IMR-90 (cell line): ENCODE measurements at regions not wholly inside any gene's neighbourhood (a gene's known extent, or its start where the extent isn't known, plus 50 kb on each side); places are given as distances from the start of the nearest gene placed in this dataset.

Source experiments
- ATAC-seq: fragments of 200-7000 bp; cut with Tn5 transposase; 2 replicates; pipeline ENCODE4 v1.9.1; 2020; ENCODE audit warnings: low read depth, mild to moderate bottlenecking, moderate library complexity
- BruUV-seq: library from RNA; stranded (reverse); fragments of 400-500 nt; replicated peaks from 2 replicates; lab custom pipeline; 2021; lab: Mats Ljungman, UMichigan
- CTCF ChIA-PET: fragments of 300-600 bp; formaldehyde crosslinking; extraction: SDS; loops from one replicate; lab custom pipeline; 2021; ENCODE audit warnings: antibody characterized with exemption; lab: Yijun Ruan, JAX
- POLR2A ChIA-PET: fragments of 300-600 bp; sonication (Branson Sonifier 250); formaldehyde crosslinking; loops from one replicate; lab custom pipeline; 2022; ENCODE audit warnings: antibody characterized with exemption; ENCODE audit not compliant: unreplicated experiment; lab: Charles Lee
- DNase-seq: peaks from one replicate; pipeline ENCODE4 v3.0.0; 2013
- H2AFZ ChIP-seq: replicated peaks from 2 replicates; pipeline ENCODE3; 2013; ENCODE audit warnings: low read length, mild to moderate bottlenecking; ENCODE audit not compliant: poor library complexity
- H2AK5ac ChIP-seq: 2 replicates; pipeline ENCODE4 v1.6.1; 2013; ENCODE audit warnings: low read depth, low read length, inconsistent platforms
- H2AK9ac ChIP-seq: replicated peaks from 2 replicates; pipeline ENCODE3; 2013; ENCODE audit warnings: mild to moderate bottlenecking, low read depth, low read length, moderate library complexity; ENCODE audit not compliant: poor library complexity
- H2BK120ac ChIP-seq: 2 replicates; pipeline ENCODE4 v1.6.1; 2013; ENCODE audit warnings: low read depth, low read length, inconsistent platforms
- H2BK15ac ChIP-seq: 3 replicates; pipeline ENCODE4 v1.6.1; 2013; ENCODE audit warnings: low read depth, low read length, inconsistent platforms
- H2BK20ac ChIP-seq: 2 replicates; pipeline ENCODE4 v1.6.1; 2013; ENCODE audit warnings: low read depth, mild to moderate bottlenecking, inconsistent platforms, low read length, moderate library complexity
- H2BK5ac ChIP-seq: 2 replicates; pipeline ENCODE4 v1.6.1; 2013; ENCODE audit warnings: mild to moderate bottlenecking, low read depth, low read length, inconsistent platforms; ENCODE audit not compliant: poor library complexity, severe bottlenecking
- H3K14ac ChIP-seq: replicated peaks from 2 replicates; pipeline ENCODE4 v1.6.1; 2013; ENCODE audit warnings: low read depth, low read length, inconsistent platforms
- H3K18ac ChIP-seq: 2 replicates; pipeline ENCODE4 v1.6.1; 2013; ENCODE audit warnings: low read depth, low read length, control low read depth
- H3K23ac ChIP-seq: 2 replicates; pipeline ENCODE4 v1.6.1; 2013; ENCODE audit warnings: low read depth, low read length, inconsistent platforms
- H3K27ac ChIP-seq: 2 replicates; pipeline ENCODE4 v1.5.1; 2013; ENCODE audit warnings: mild to moderate bottlenecking, control low read depth, low read length; ENCODE audit not compliant: insufficient read depth
- H3K27me3 ChIP-seq: 2 replicates; pipeline ENCODE4 v1.6.1; 2013; ENCODE audit warnings: low read length; ENCODE audit not compliant: control insufficient read depth, insufficient read depth
- H3K36me3 ChIP-seq: 2 replicates; pipeline ENCODE4 v1.6.1; 2013; ENCODE audit warnings: low read length, mixed read lengths; ENCODE audit not compliant: control insufficient read depth, insufficient read depth
- H3K4ac ChIP-seq: 2 replicates; pipeline ENCODE4 v1.6.1; 2013; ENCODE audit warnings: low read depth, low read length, inconsistent platforms
- H3K4me1 ChIP-seq: 2 replicates; pipeline ENCODE4 v1.6.1; 2013; ENCODE audit warnings: low read length, mixed read lengths; ENCODE audit not compliant: control insufficient read depth, insufficient read depth
- H3K4me2 ChIP-seq: 2 replicates; pipeline ENCODE4 v1.6.1; 2013; ENCODE audit warnings: low read depth, mild to moderate bottlenecking, control low read depth, low read length, moderate library complexity
- H3K4me3 ChIP-seq: 2 replicates; pipeline ENCODE4 v1.5.1; 2013; ENCODE audit warnings: low read depth, mild to moderate bottlenecking, control low read depth, low read length, moderate library complexity; ENCODE audit not compliant: insufficient read depth
- H3K56ac ChIP-seq: 2 replicates; pipeline ENCODE4 v1.6.1; 2013; ENCODE audit warnings: low read length, inconsistent platforms; ENCODE audit not compliant: insufficient read depth; ENCODE audit errors: extremely low read depth
- H3K79me1 ChIP-seq, 2 experiments: 2 replicates each; pipeline ENCODE4 v1.6.1; 2013; ENCODE audit warnings: low read length in 2 of 2, inconsistent platforms in 1 of 2, low read depth in 1 of 2
- H3K9ac ChIP-seq: 2 replicates; pipeline ENCODE4 v1.6.1; 2013; ENCODE audit warnings: low read depth, low read length, control low read depth
- H3K9me1 ChIP-seq: 2 replicates; pipeline ENCODE4 v1.6.1; 2013; ENCODE audit warnings: low read length, inconsistent platforms; ENCODE audit not compliant: insufficient read depth
- H3K9me3 ChIP-seq: 2 replicates; pipeline ENCODE4 v1.6.1; 2013; ENCODE audit warnings: low read length; ENCODE audit not compliant: control insufficient read depth, insufficient read depth
- H4K20me1 ChIP-seq: 2 replicates; pipeline ENCODE4 v1.6.1; 2013; ENCODE audit warnings: low read length, inconsistent platforms; ENCODE audit not compliant: insufficient read depth
- H4K5ac ChIP-seq: 2 replicates; pipeline ENCODE4 v1.6.1; 2013; ENCODE audit warnings: mild to moderate bottlenecking, low read depth, low read length, control low read depth
- H4K8ac ChIP-seq, 2 experiments: 2 replicates each; pipeline ENCODE4 v1.6.1; 2013; ENCODE audit warnings: low read depth in 2 of 2, low read length in 2 of 2, control low read depth in 1 of 2, inconsistent platforms in 1 of 2
- H4K91ac ChIP-seq: 2 replicates; pipeline ENCODE4 v1.6.1; 2013; ENCODE audit warnings: low read depth, low read length, inconsistent platforms; ENCODE audit not compliant: insufficient read depth
- BHLHE40 ChIP-seq: fragments of 150-350 bp; IDR thresholded peaks from 2 replicates; pipeline ENCODE4 v1.6.1; 2016; ENCODE audit warnings: mild to moderate bottlenecking, low read depth, low read length
- CEBPB ChIP-seq: IDR thresholded peaks from 2 replicates; pipeline ENCODE4 v1.6.1; 2012; ENCODE audit warnings: low read depth, low read length, improper control_type of control experiment
- CTCF ChIP-seq: conservative IDR thresholded peaks from 2 replicates; pipeline ENCODE4 v1.5.1; 2012; ENCODE audit warnings: mild to moderate bottlenecking, low read depth, low read length, improper control_type of control experiment
- ELK1 ChIP-seq: fragments of 150-350 bp; IDR thresholded peaks from 2 replicates; pipeline ENCODE4 v1.6.1; 2016; ENCODE audit warnings: low read depth, mild to moderate bottlenecking, low read length, moderate library complexity, borderline replicate concordance
- MAFK ChIP-seq: IDR thresholded peaks from 2 replicates; pipeline ENCODE4 v1.6.1; 2012; ENCODE audit warnings: low read depth, low read length, improper control_type of control experiment
- MXI1 ChIP-seq: IDR thresholded peaks from 2 replicates; pipeline ENCODE4 v1.6.1; 2012; ENCODE audit warnings: low read depth, mild to moderate bottlenecking, low read length, moderate library complexity, borderline replicate concordance
- NFE2L2 ChIP-seq: fragments of 150-350 bp; IDR thresholded peaks from 2 replicates; pipeline ENCODE4 v1.6.1; 2016; ENCODE audit warnings: low read depth, mild to moderate bottlenecking, low read length
- RCOR1 ChIP-seq: IDR thresholded peaks from 2 replicates; pipeline ENCODE4 v1.6.1; 2012; ENCODE audit warnings: mild to moderate bottlenecking, low read length, improper control_type of control experiment; ENCODE audit not compliant: insufficient replicate concordance
- SMC3 ChIP-seq: fragments of 150-350 bp; IDR thresholded peaks from 2 replicates; pipeline ENCODE4 v1.6.1; 2016; ENCODE audit warnings: low read depth, mild to moderate bottlenecking, antibody characterized with exemption, low read length, moderate library complexity
- USF2 ChIP-seq: fragments of 150-350 bp; IDR thresholded peaks from 2 replicates; pipeline ENCODE4 v1.6.1; 2017; ENCODE audit warnings: mild to moderate bottlenecking, antibody characterized with exemption, low read length, low read depth
- dilution Hi-C: fragments of 300-500 bp; cut with HindIII; formaldehyde crosslinking; loops from one replicate; pipeline ENCODE4 v1.14.3; 2018; ENCODE audit warnings: low sequenced_read_pairs; ENCODE audit not compliant: unreplicated experiment
- in situ Hi-C: fragments of 300-500 bp; cut with MboI; formaldehyde crosslinking; loops from 3 replicates; pipeline ENCODE4 v1.14.3; 2019; ENCODE audit warnings: low sequenced_read_pairs, inconsistent platforms, mixed read lengths
- intact Hi-C: fragments of 100-400 bp; cut with micrococcal nuclease; formaldehyde crosslinking; loops from 2 replicates; pipeline ENCODE4 v1.10.0; 2022

GRCh38 chr6:71498638-71499037, 210.0 kb downstream of the OGFRL1 start:
- no peak overlapping the region; a peak in 1 of 4 replicates for H4K8ac ChIP-seq
- H3K27ac ChIP-seq = no peak overlapping the region
- H3K56ac ChIP-seq = no peak overlapping the region
- ChIA-PET CTCF (no interaction called here), POLR2A (no interaction called here)
- H4K91ac ChIP-seq = no peak overlapping the region
- H3K79me1 ChIP-seq = no peaks in the 10 kb centered on the region
- no peaks in the 10 kb centered on the region; the same call in 1 of the 2 replicates for H3K9me1 ChIP-seq
- H3K9me3 ChIP-seq = no peaks in the 10 kb centered on the region
- H2AK9ac ChIP-seq = no peak overlapping the region
- H3K9ac ChIP-seq = no peak overlapping the region
- H2BK120ac ChIP-seq = peak overlapping the region; percentile 59; the same call in 1 of the 2 replicates
- no TSS peak for BruUV-seq
- TF ChIP-seq ELK1 = no peak
- TF ChIP-seq CTCF = no peak
- no peak for TF ChIP-seq RCOR1
- no peak for TF ChIP-seq CEBPB
- TF ChIP-seq BHLHE40 = no peak
- TF ChIP-seq MAFK = no peak
- no peak for TF ChIP-seq NFE2L2
- TF ChIP-seq USF2 = no peak
- TF ChIP-seq MXI1 = no peak
- TF ChIP-seq SMC3 = no peak
- H3K36me3 ChIP-seq = no peaks in the 10 kb centered on the region
- intact Hi-C loops = no loop called here
- DNase-seq (no peak), ATAC-seq (no peak)
- no peak overlapping the region for H3K4me3 ChIP-seq
- no peaks in the 10 kb centered on the region for H3K27me3 ChIP-seq
- in situ Hi-C loops = no loop called here
- no peak overlapping the region for H3K18ac ChIP-seq
- H2AK5ac ChIP-seq = peak overlapping the region; percentile 64; the same call in 1 of the 2 replicates
- no peak overlapping the region for H3K23ac ChIP-seq
- H4K5ac ChIP-seq = no peak overlapping the region
- H2BK20ac ChIP-seq = peak overlapping the region; percentile 50; the same call in 1 of the 2 replicates
- dilution Hi-C loops = no loop called here
- H3K4ac ChIP-seq = peak overlapping the region; percentile 44; the same call in 1 of the 2 replicates
- no peak overlapping the region for H2BK5ac ChIP-seq
- H3K4me2 ChIP-seq = no peak overlapping the region
- no peaks in the 10 kb centered on the region for H4K20me1 ChIP-seq
- no peak overlapping the region; the same call in 2 of the 3 replicates for H2BK15ac ChIP-seq
- peaks cover 3% of the 10 kb centered on the region; the same call in 1 of the 2 replicates for H3K4me1 ChIP-seq
- peak overlapping the region; percentile 26; the same call in 1 of the 2 replicates for H3K14ac ChIP-seq
- no peak overlapping the region for H2AFZ ChIP-seq
